Caco-2 (cell line): ENCODE measurements at regions not wholly inside any gene's neighbourhood (a gene's known extent, or its start where the extent isn't known, plus 50 kb on each side); places are given as distances from the start of the nearest gene placed in this dataset.
"Not testable (repeated sequence)": the region's sequence is repeated elsewhere in the genome, so short reads cannot be mapped to it uniquely, and the experiment has no call there.

Experiments used
- BruUV-seq: library from RNA; stranded (reverse); fragments of 400-500 nt; replicated peaks from 2 replicates; lab custom pipeline; 2021; lab: Mats Ljungman, UMichigan
- CTCF ChIA-PET: fragments of 300-600 bp; sonication (Branson Sonifier 250); formaldehyde crosslinking; loops from one replicate; lab custom pipeline; 2022; ENCODE audit warnings: antibody characterized with exemption; lab: Charles Lee
- POLR2A ChIA-PET: fragments of 300-600 bp; sonication (Branson Sonifier 250); formaldehyde crosslinking; loops from one replicate; lab custom pipeline; 2022; ENCODE audit warnings: antibody characterized with exemption; lab: Charles Lee
- DNase-seq, 2 experiments: peaks; one replicate each; pipeline versions ENCODE4 v3.0.0 to v3.0.0-alpha.2; 2020 to 2022
- H3K27me3 ChIP-seq: replicated peaks from 2 replicates; pipeline ENCODE4 v1.6.0; 2011; ENCODE audit warnings: low read length; ENCODE audit not compliant: control insufficient read depth, insufficient read depth
- H3K36me3 ChIP-seq: 2 replicates; pipeline ENCODE4 v1.5.1; 2011; ENCODE audit warnings: low read length; ENCODE audit not compliant: control insufficient read depth, insufficient read depth
- H3K4me1 ChIP-seq: fragments of 250-450 bp; sonication (Bioruptor Pico); 2 replicates; pipeline ENCODE4 v1.5.1; 2020; ENCODE audit warnings: mild to moderate bottlenecking
- H3K4me3 ChIP-seq: 2 replicates; pipeline ENCODE4 v1.5.1; 2011; ENCODE audit warnings: low read depth, mild to moderate bottlenecking, control low read depth, low read length
- H3K9me3 ChIP-seq: fragments of 250-450 bp; sonication (Bioruptor Pico); 2 replicates; pipeline ENCODE4 v1.5.1; 2020; ENCODE audit warnings: mild to moderate bottlenecking, moderate library complexity
- H3K27ac Mint-ChIP-seq: one replicate; pipeline ENCODE4 v1.8.0; 2022; ENCODE audit warnings: mixed read lengths; ENCODE audit not compliant: unreplicated experiment
- H3K27me3 Mint-ChIP-seq: one replicate; pipeline ENCODE4 v1.8.0; 2022; ENCODE audit warnings: mixed read lengths; ENCODE audit not compliant: insufficient read depth, unreplicated experiment
- H3K36me3 Mint-ChIP-seq: one replicate; pipeline ENCODE4 v1.8.0; 2022; ENCODE audit warnings: mild to moderate bottlenecking, mixed read lengths; ENCODE audit not compliant: insufficient read depth, unreplicated experiment
- H3K4me1 Mint-ChIP-seq: one replicate; pipeline ENCODE4 v1.8.0; 2022; ENCODE audit warnings: low read depth, mixed read lengths; ENCODE audit not compliant: unreplicated experiment
- H3K4me3 Mint-ChIP-seq: one replicate; pipeline ENCODE4 v1.8.0; 2022; ENCODE audit warnings: mild to moderate bottlenecking, moderate library complexity, mixed read lengths; ENCODE audit not compliant: unreplicated experiment
- H3K9me3 Mint-ChIP-seq: one replicate; pipeline ENCODE4 v1.8.0; 2022; ENCODE audit warnings: mixed read lengths; ENCODE audit not compliant: unreplicated experiment
- intact Hi-C: fragments of 100-400 bp; cut with micrococcal nuclease; formaldehyde crosslinking; loops from one replicate; pipeline ENCODE4 v1.10.0; 2022; ENCODE audit not compliant: unreplicated experiment
- TF ChIP-seq, protein P1 (sequence below), 2 experiments: fragments of 200-600 bp in 1 of 2; IDR thresholded peaks; 1 replicate in 1 of 2; 2 replicates in 1 of 2; pipeline versions ENCODE4 v1.5.1 to v1.8.0; 2011 to 2022; ENCODE audit warnings: antibody characterized with exemption in 1 of 2, control low read depth in 1 of 2, inconsistent platforms in 1 of 2, low read depth in 1 of 2, low read length in 1 of 2, mild to moderate bottlenecking in 1 of 2, moderate library complexity in 1 of 2; ENCODE audit not compliant: insufficient read depth in 1 of 2, severe bottlenecking in 1 of 2, unreplicated experiment in 1 of 2

DNA sequence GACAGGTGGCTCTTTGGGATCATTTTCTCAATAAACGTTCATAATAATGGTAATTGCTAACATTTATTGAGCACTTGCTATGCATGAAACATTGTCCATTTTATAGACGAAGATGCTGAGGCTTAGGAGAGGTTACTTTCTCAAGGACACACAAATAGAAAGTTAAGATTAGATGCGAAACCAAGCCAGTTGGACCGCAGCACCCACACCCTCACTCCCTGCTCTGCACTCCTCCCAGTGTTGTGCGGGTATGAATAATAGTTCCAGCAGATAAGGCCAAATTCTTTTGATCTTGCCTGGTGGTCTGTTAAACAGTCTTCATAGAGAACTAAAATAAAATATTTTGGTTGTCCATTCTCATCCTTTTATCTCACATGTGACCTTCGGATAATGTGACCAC is 85.0 kb upstream of the BEND4 start:
- no peak overlapping the region for H3K27ac Mint-ChIP-seq
- H3K36me3 Mint-ChIP-seq: no peaks in the 10 kb centered on the region
- no peaks in the 10 kb centered on the region for H3K4me1 Mint-ChIP-seq
- ChIA-PET CTCF (no interaction called here), POLR2A (no interaction called here)
- no peak overlapping the region for H3K4me3 Mint-ChIP-seq
- H3K36me3 ChIP-seq: no peaks in the 10 kb centered on the region
- no peaks in the 10 kb centered on the region for H3K9me3 Mint-ChIP-seq
- TF ChIP-seq, protein P1, sequence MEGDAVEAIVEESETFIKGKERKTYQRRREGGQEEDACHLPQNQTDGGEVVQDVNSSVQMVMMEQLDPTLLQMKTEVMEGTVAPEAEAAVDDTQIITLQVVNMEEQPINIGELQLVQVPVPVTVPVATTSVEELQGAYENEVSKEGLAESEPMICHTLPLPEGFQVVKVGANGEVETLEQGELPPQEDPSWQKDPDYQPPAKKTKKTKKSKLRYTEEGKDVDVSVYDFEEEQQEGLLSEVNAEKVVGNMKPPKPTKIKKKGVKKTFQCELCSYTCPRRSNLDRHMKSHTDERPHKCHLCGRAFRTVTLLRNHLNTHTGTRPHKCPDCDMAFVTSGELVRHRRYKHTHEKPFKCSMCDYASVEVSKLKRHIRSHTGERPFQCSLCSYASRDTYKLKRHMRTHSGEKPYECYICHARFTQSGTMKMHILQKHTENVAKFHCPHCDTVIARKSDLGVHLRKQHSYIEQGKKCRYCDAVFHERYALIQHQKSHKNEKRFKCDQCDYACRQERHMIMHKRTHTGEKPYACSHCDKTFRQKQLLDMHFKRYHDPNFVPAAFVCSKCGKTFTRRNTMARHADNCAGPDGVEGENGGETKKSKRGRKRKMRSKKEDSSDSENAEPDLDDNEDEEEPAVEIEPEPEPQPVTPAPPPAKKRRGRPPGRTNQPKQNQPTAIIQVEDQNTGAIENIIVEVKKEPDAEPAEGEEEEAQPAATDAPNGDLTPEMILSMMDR (IDR thresholded peaks at IDR 0.05; ENCODE audit: insufficient read depth in 1 of 2, low read depth in 1 of 2, low read length in 1 of 2, severe bottlenecking in 1 of 2, unreplicated experiment in 1 of 2): no peak
- no TSS peak for BruUV-seq
- no peaks in the 10 kb centered on the region for H3K27me3 ChIP-seq
- no peak overlapping the region for H3K4me3 ChIP-seq
- intact Hi-C loops: no loop called here
- no peaks in the 10 kb centered on the region for H3K9me3 ChIP-seq
- peaks cover 8% of the 10 kb centered on the region for H3K27me3 Mint-ChIP-seq
- no peak for DNase-seq
- no peaks in the 10 kb centered on the region for H3K4me1 ChIP-seq

DNA sequence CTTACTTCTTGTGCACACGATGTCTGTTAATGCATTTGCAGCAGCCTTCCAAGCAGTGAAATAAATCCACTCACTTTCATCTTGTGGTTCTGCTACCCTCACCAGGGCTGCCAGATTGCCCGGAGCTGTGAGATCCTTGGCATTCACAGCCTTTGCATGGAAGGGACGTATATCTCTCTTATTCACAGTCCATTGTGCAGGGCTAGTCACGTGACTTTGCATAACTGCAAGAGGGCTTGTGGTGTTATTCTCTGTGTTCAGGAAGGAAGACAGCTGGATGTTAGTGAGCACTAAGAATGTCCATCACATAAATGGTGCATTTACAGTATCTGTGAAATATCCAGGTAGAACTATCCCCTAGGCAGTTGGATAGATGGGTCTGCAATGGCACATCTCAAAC is 96.5 kb upstream of the BEND4 start:
- TF ChIP-seq, protein P1 (IDR thresholded peaks at IDR 0.05; ENCODE audit: insufficient read depth in 1 of 2, low read depth in 1 of 2, low read length in 1 of 2, severe bottlenecking in 1 of 2, unreplicated experiment in 1 of 2): no peak
- no peaks in the 10 kb centered on the region for H3K36me3 ChIP-seq
- Mint-ChIP-seq H3K4me3 (no peak overlapping the region), H3K36me3 (no peaks in the 10 kb centered on the region), H3K27ac (no peak overlapping the region), H3K4me1 (no peaks in the 10 kb centered on the region), H3K9me3 (no peaks in the 10 kb centered on the region), H3K27me3 (peaks cover 14% of the 10 kb centered on the region)
- no peak overlapping the region for H3K4me3 ChIP-seq
- H3K27me3 ChIP-seq: no peaks in the 10 kb centered on the region
- H3K4me1 ChIP-seq: no peaks in the 10 kb centered on the region
- intact Hi-C loops: no loop called here
- no TSS peak for BruUV-seq
- POLR2A ChIA-PET: no interaction called here
- no peak for DNase-seq
- H3K9me3 ChIP-seq: no peaks in the 10 kb centered on the region
- CTCF ChIA-PET: no interaction called here

DNA sequence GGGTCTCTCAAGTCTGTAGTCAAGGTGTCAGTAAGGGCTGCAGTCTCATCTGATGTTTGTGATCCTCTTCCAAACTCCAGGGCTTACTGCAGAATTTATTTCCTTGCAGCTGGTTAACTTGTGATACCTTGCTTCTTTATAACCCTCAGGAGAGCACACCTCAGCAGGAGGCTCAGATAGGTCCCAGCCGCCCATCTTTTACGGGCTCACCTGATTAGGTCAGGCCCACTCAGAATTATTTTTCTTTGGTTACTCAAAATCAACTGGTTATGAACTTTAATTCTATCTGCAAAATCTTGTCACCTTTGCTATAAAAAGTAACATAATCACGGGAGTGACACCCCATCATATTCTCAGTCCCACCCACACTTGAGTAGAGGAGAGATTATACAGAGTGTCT is 99.9 kb upstream of the BEND4 start:
- Histone ChIP-seq H3K4me1 (no peaks in the 10 kb centered on the region), H3K9me3 (no peaks in the 10 kb centered on the region), H3K36me3 (no peaks in the 10 kb centered on the region), H3K4me3 (no peak overlapping the region), H3K27me3 (no peaks in the 10 kb centered on the region)
- ChIA-PET CTCF (no interaction called here), POLR2A (no interaction called here)
- Mint-ChIP-seq H3K4me3 (no peak overlapping the region), H3K27me3 (peaks cover 8% of the 10 kb centered on the region), H3K36me3 (no peaks in the 10 kb centered on the region), H3K27ac (no peak overlapping the region), H3K4me1 (no peaks in the 10 kb centered on the region), H3K9me3 (no peaks in the 10 kb centered on the region)
- DNase-seq: no peak
- TF ChIP-seq, protein P1 (IDR thresholded peaks at IDR 0.05; ENCODE audit: insufficient read depth in 1 of 2, low read depth in 1 of 2, low read length in 1 of 2, severe bottlenecking in 1 of 2, unreplicated experiment in 1 of 2): no peak
- intact Hi-C loops: no loop called here
- no TSS peak for BruUV-seq

DNA sequence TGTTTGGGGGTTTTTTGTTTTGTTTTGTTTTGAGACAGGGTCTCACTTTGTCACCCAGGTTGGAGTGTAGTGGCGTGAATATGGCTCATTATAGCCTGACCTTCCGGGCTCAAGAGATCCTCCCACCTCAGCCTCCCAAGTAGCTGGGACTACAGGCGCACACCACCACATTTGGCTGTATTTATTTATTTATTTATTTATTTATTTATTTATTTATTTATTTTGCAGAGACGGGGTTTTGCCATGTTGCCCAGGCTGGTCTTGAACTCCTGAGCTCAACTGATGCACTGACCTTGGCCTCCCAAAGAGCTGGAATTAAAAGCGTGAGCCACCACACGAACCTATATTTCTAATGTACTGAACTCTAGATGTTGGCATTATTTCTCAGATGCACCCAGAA is 105.2 kb upstream of the BEND4 start:
- BruUV-seq, H3K36me3 Mint-ChIP-seq, H3K4me3 Mint-ChIP-seq, H3K4me3 ChIP-seq, DNase-seq, H3K27ac Mint-ChIP-seq, intact Hi-C loops, H3K4me1 Mint-ChIP-seq, H3K27me3 ChIP-seq, H3K36me3 ChIP-seq, POLR2A ChIA-PET, H3K9me3 ChIP-seq, CTCF ChIA-PET, H3K4me1 ChIP-seq, H3K9me3 Mint-ChIP-seq, H3K27me3 Mint-ChIP-seq: not testable (repeated sequence)
